OCI-LY7 (cell line): ENCODE measurements at regions not wholly inside any gene's neighbourhood (a gene's known extent, or its start where the extent isn't known, plus 50 kb on each side); places are given as distances from the start of the nearest gene placed in this dataset.
"Not testable (repeated sequence)": the region's sequence is repeated elsewhere in the genome, so short reads cannot be mapped to it uniquely, and the experiment has no call there.

Source experiments
- BruUV-seq: library from RNA; stranded (reverse); fragments of 400-500 nt; replicated peaks from 2 replicates; lab custom pipeline; 2021; lab: Mats Ljungman, UMichigan
- CTCF ChIA-PET: fragments of 300-600 bp; sonication (Branson Sonifier 250); formaldehyde crosslinking; loops from one replicate; lab custom pipeline; 2022; ENCODE audit warnings: antibody characterized with exemption; ENCODE audit not compliant: unreplicated experiment; lab: Charles Lee
- POLR2A ChIA-PET: fragments of 300-600 bp; sonication (Branson Sonifier 250); formaldehyde crosslinking; loops from one replicate; lab custom pipeline; 2022; ENCODE audit warnings: antibody characterized with exemption; lab: Charles Lee
- DNase-seq: peaks from one replicate; pipeline ENCODE4 v3.0.0-alpha.2; 2015; ENCODE audit warnings: low spot score
- H2AFZ ChIP-seq: fragments of 200-600 bp; sonication (generic), shearing (Covaris generic); 2 replicates; pipeline ENCODE4 v1.6.1; 2014; ENCODE audit warnings: mild to moderate bottlenecking, antibody characterized with exemption, low read length, moderate library complexity
- H3K27ac ChIP-seq: fragments of 200-600 bp; sonication (generic); 2 replicates; pipeline ENCODE4 v1.5.1; 2014; ENCODE audit warnings: mixed run types, low read depth, mild to moderate bottlenecking, moderate library complexity, low read length, inconsistent platforms; ENCODE audit not compliant: poor library complexity, severe bottlenecking
- H3K36me3 ChIP-seq: fragments of 200-600 bp; sonication (generic); 2 replicates; pipeline ENCODE4 v1.6.1; 2014; ENCODE audit warnings: mild to moderate bottlenecking, antibody characterized with exemption, low read length, moderate library complexity, mixed read lengths; ENCODE audit not compliant: insufficient read depth
- H3K4me1 ChIP-seq: fragments of 200-600 bp; sonication (generic); 2 replicates; pipeline ENCODE4 v1.5.1; 2014; ENCODE audit warnings: mild to moderate bottlenecking, low read length; ENCODE audit not compliant: insufficient read depth, poor library complexity, severe bottlenecking
- H3K4me2 ChIP-seq: fragments of 200-600 bp; sonication (generic); 2 replicates; pipeline ENCODE4 v1.6.1; 2014; ENCODE audit warnings: mild to moderate bottlenecking, low read length
- H3K4me3 ChIP-seq: fragments of 200-600 bp; sonication (generic); 2 replicates; pipeline ENCODE4 v1.5.1; 2014; ENCODE audit warnings: mild to moderate bottlenecking, low read depth, low read length; ENCODE audit not compliant: poor library complexity, severe bottlenecking
- H3K79me2 ChIP-seq: fragments of 200-600 bp; sonication (generic); 2 replicates; pipeline ENCODE4 v1.6.1; 2016; ENCODE audit warnings: low read depth, mild to moderate bottlenecking, low read length, moderate library complexity, mixed read lengths; ENCODE audit not compliant: insufficient read depth
- H3K9me2 ChIP-seq: fragments of 200-600 bp; sonication (generic); 2 replicates; pipeline ENCODE4 v1.6.1; 2016; ENCODE audit warnings: mild to moderate bottlenecking, low read length, mixed read lengths; ENCODE audit not compliant: insufficient read depth
- H3K9me3 ChIP-seq: fragments of 200-600 bp; sonication (generic); 2 replicates; pipeline ENCODE4 v1.6.1; 2014; ENCODE audit warnings: mild to moderate bottlenecking, mixed run types, low read length, mixed read lengths
- H4K20me1 ChIP-seq: fragments of 200-600 bp; sonication (generic); 2 replicates; pipeline ENCODE4 v1.6.1; 2014; ENCODE audit warnings: mild to moderate bottlenecking, antibody characterized with exemption, low read length, moderate library complexity, mixed read lengths; ENCODE audit not compliant: insufficient read depth
- EZH2phosphoT487 ChIP-seq: fragments of 200-600 bp; sonication (generic); IDR thresholded peaks from 2 replicates; pipeline ENCODE4 v1.6.1; 2018; ENCODE audit warnings: low read depth, borderline replicate concordance, mild to moderate bottlenecking, mixed run types, antibody characterized with exemption, low read length, moderate library complexity, mixed read lengths
- intact Hi-C: fragments of 100-400 bp; cut with micrococcal nuclease; formaldehyde crosslinking; loops from one replicate; pipeline ENCODE4 v1.10.0; 2022; ENCODE audit not compliant: unreplicated experiment
- TF ChIP-seq, protein P1 (sequence below): fragments of 200-600 bp; sonication (generic); conservative IDR thresholded peaks from 2 replicates; pipeline ENCODE4 v1.5.1; 2014; ENCODE audit warnings: mild to moderate bottlenecking, antibody characterized with exemption, low read length, moderate library complexity, mixed read lengths

DNA sequence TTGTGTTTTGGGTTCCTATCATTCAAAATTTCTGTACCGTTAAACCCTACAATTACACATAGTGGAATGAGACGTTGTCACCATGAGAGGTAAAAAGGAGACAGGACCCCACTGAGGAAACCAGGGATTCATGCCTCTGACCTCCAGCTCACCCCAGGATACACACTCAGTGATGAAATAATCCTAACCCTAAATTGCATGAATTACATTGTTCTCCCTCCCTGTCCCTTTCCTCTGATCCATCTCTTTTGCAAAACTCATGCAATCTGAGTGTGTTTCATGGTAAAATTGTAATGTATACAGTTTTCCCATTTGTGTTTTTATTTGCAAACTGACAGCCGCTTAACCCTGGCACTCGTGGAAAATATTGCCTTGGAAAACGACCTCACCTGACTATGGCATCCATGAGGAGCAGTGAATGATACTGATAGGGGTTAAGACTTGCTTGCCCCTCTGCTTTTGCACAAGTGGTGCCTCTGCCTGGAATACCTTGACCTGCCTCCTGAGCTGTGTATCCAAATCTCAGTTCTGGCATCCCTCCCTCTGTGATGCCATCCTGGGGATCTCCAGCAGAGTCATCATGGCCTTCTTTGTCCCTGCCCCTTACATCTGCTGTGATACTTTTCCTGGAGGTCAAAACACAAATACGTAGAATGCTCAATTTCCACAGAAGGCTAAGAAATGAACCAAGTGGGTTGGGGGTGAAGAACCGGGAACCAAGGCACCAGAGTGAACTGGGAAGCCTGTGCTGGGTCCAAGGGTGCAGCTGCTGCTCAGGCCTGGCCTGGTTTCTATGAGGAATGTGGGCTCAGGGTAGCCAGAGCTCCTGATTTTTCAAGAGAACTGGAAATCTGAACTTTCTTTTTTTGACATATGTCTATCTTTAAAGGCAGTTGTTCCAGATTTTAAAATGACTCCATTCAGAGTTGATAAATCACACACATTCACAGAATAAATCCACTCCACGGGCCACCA is 211.6 kb upstream of the ZNF217 start:
- intact Hi-C loops, result no loop called here
- no peak overlapping the region for H3K4me2 ChIP-seq
- no peak for DNase-seq
- H3K4me1 ChIP-seq, result no peaks in the 10 kb centered on the region
- H3K9me2 ChIP-seq, result no peaks in the 10 kb centered on the region
- H3K27ac ChIP-seq, result no peak overlapping the region
- no peaks in the 10 kb centered on the region for H3K36me3 ChIP-seq
- POLR2A ChIA-PET, result interaction anchor here (0.5 kb wide), 1 partner anchor 122 kb away, joined by 3 read pairs; no protein-coding TSS in a partner anchor
- H3K4me3 ChIP-seq, result no peak overlapping the region
- BruUV-seq, result no TSS peak
- no peak overlapping the region for H2AFZ ChIP-seq
- no peaks in the 10 kb centered on the region for H3K79me2 ChIP-seq
- no peaks in the 10 kb centered on the region for H4K20me1 ChIP-seq
- CTCF ChIA-PET, result no interaction called here
- TF ChIP-seq, protein P1, sequence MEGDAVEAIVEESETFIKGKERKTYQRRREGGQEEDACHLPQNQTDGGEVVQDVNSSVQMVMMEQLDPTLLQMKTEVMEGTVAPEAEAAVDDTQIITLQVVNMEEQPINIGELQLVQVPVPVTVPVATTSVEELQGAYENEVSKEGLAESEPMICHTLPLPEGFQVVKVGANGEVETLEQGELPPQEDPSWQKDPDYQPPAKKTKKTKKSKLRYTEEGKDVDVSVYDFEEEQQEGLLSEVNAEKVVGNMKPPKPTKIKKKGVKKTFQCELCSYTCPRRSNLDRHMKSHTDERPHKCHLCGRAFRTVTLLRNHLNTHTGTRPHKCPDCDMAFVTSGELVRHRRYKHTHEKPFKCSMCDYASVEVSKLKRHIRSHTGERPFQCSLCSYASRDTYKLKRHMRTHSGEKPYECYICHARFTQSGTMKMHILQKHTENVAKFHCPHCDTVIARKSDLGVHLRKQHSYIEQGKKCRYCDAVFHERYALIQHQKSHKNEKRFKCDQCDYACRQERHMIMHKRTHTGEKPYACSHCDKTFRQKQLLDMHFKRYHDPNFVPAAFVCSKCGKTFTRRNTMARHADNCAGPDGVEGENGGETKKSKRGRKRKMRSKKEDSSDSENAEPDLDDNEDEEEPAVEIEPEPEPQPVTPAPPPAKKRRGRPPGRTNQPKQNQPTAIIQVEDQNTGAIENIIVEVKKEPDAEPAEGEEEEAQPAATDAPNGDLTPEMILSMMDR, result no peak
- H3K9me3 ChIP-seq, result no peaks in the 10 kb centered on the region

DNA sequence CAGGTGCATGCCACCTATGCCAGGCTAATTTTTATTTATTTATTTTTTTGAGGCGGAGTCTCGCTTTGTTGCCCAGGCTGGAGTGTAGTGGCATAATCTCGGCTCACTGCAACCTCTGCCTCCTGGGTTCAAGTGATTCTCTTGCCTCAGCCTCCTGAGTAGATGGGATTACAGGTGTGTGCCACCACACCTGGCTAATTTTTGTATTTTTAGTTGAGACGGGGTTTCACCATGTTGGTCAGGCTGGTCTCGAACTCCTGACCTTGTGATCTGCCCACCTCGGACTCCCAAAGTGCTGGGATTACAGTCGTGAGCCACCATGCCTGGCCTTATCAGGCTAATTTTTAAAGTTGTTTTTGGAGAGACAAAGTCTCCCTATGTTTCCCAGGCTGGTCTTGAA is 210.7 kb upstream of the ZNF217 start:
- intact Hi-C loops, DNase-seq, CTCF ChIA-PET, H3K4me2 ChIP-seq, H2AFZ ChIP-seq, BruUV-seq, H4K20me1 ChIP-seq, H3K4me3 ChIP-seq, H3K27ac ChIP-seq, H3K9me2 ChIP-seq, H3K4me1 ChIP-seq, H3K79me2 ChIP-seq, H3K36me3 ChIP-seq, H3K9me3 ChIP-seq: not testable (repeated sequence)
- POLR2A ChIA-PET, result interaction anchor here (0.5 kb wide), 1 partner anchor 121 kb away, joined by 3 read pairs; no protein-coding TSS in a partner anchor

DNA sequence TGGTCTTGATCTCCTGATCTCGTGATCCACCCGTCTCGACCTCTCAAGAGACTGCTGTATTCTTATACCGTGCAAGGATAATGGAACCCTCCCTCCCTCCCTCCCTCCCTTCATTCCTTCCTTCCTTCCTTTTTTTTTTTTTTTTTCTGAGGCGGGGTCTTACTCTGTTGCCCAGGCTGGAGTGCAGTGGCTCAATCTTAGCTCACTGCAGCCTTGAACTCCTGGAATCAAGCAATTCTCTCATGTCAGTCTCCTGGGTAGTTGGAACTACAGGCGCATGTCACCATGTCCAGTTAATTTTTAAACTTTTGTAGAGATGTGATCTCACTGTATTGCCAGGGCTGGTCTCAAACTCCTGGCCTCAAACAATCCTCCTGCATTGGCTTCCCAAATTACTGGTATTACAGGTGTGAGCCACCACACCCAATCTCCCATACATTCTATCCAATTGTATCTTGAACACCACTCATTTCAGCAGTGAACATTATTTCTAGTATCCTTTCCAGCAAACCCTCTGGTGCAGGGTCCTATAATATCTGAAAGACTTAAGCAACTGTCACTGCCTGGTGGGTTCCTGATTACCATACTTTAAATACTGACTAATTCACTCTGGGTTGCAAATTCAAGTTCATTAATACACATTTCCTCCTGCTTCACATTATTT is 210.0 kb upstream of the ZNF217 start:
- no TSS peak for BruUV-seq
- TF ChIP-seq EZH2phosphoT487, result no peak
- TF ChIP-seq, protein P1, result no peak
- ChIA-PET POLR2A (no interaction called here), CTCF (no interaction called here)
- Histone ChIP-seq H3K4me1 (no peaks in the 10 kb centered on the region), H2AFZ (no peak overlapping the region), H4K20me1 (no peaks in the 10 kb centered on the region), H3K4me2 (no peak overlapping the region), H3K9me2 (no peaks in the 10 kb centered on the region), H3K4me3 (no peak overlapping the region), H3K36me3 (no peaks in the 10 kb centered on the region), H3K27ac (no peak overlapping the region), H3K9me3 (no peaks in the 10 kb centered on the region), H3K79me2 (no peaks in the 10 kb centered on the region)
- intact Hi-C loops, result no loop called here
- DNase-seq, result no peak
